ENCODE measurements at regions not wholly inside any gene's neighbourhood (a gene's known extent, or its start where the extent isn't known, plus 50 kb on each side); places are given as distances from the start of the nearest gene placed in this dataset.

DNA sequence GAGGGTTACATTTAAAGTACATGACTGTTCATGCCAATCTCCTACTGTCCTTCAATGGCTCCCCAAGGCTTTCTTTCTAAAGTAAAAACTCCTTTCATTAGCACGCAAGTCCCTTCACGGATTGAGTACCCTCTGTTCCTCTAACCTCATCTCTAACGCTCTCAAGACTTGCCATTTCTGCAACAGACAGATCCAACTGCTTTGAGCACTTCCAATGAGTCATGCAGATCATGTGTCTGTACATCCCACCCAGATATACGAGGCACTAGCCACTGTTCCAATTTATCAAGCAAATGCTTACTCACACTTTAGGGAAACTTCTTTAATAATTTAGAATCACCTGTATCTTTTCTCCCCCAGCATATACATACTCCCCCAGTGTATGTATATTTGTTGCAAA lies 332.5 kb upstream of the ZFP42 start:
- H3K36me3 ChIP-seq (ENCODE audit: low read depth) = no peaks in the 10 kb centered on the region
- H3K4me3 ChIP-seq (ENCODE audit: severe bottlenecking) = no peak overlapping the region
- DNase-seq (ENCODE audit: low spot score) = no peak
- no peak for ATAC-seq (ENCODE audit: low read depth)
- H3K27ac ChIP-seq (ENCODE audit: poor library complexity, severe bottlenecking) = no peak overlapping the region
- H3K4me1 ChIP-seq (ENCODE audit: insufficient read depth, poor library complexity, severe bottlenecking) = no peaks in the 10 kb centered on the region
- no peaks in the 10 kb centered on the region for H3K27me3 ChIP-seq (ENCODE audit: insufficient read depth, poor library complexity, severe bottlenecking)
- no peaks in the 10 kb centered on the region for H3K9me3 ChIP-seq (ENCODE audit: severe bottlenecking)
- TF ChIP-seq, protein P1, sequence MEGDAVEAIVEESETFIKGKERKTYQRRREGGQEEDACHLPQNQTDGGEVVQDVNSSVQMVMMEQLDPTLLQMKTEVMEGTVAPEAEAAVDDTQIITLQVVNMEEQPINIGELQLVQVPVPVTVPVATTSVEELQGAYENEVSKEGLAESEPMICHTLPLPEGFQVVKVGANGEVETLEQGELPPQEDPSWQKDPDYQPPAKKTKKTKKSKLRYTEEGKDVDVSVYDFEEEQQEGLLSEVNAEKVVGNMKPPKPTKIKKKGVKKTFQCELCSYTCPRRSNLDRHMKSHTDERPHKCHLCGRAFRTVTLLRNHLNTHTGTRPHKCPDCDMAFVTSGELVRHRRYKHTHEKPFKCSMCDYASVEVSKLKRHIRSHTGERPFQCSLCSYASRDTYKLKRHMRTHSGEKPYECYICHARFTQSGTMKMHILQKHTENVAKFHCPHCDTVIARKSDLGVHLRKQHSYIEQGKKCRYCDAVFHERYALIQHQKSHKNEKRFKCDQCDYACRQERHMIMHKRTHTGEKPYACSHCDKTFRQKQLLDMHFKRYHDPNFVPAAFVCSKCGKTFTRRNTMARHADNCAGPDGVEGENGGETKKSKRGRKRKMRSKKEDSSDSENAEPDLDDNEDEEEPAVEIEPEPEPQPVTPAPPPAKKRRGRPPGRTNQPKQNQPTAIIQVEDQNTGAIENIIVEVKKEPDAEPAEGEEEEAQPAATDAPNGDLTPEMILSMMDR (IDR thresholded peaks at IDR 0.05; ENCODE audit: poor library complexity, severe bottlenecking) = no peak

DNA sequence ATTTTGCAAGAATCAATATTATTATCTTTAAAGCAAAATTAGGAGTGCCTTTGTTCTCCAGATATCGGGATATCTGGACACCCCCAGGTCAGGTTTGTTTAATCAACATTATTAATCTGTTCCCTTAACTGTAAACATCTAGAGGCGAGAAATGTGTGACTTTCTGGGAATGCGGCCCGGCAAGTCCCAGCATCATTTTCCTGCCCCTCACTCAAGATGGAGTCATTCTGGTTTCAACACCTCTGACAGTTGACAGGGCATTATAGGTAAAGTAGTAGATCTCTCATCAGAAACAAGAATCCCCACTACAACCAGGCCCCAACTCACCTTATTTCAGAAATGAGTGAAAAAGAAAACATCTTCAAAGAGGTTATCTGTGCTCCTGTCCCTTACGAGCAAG lies 331.6 kb upstream of the ZFP42 start:
- H3K4me3 ChIP-seq (ENCODE audit: severe bottlenecking) = no peak overlapping the region
- ATAC-seq (ENCODE audit: low read depth) (no peak), DNase-seq (ENCODE audit: low spot score) (no peak)
- no peaks in the 10 kb centered on the region for H3K27me3 ChIP-seq (ENCODE audit: insufficient read depth, poor library complexity, severe bottlenecking)
- H3K36me3 ChIP-seq (ENCODE audit: low read depth) = no peaks in the 10 kb centered on the region
- H3K27ac ChIP-seq (ENCODE audit: poor library complexity, severe bottlenecking) = no peak overlapping the region
- H3K4me1 ChIP-seq (ENCODE audit: insufficient read depth, poor library complexity, severe bottlenecking) = no peaks in the 10 kb centered on the region
- TF ChIP-seq, protein P1 (IDR thresholded peaks at IDR 0.05; ENCODE audit: poor library complexity, severe bottlenecking) = no peak
- no peaks in the 10 kb centered on the region for H3K9me3 ChIP-seq (ENCODE audit: severe bottlenecking)

DNA sequence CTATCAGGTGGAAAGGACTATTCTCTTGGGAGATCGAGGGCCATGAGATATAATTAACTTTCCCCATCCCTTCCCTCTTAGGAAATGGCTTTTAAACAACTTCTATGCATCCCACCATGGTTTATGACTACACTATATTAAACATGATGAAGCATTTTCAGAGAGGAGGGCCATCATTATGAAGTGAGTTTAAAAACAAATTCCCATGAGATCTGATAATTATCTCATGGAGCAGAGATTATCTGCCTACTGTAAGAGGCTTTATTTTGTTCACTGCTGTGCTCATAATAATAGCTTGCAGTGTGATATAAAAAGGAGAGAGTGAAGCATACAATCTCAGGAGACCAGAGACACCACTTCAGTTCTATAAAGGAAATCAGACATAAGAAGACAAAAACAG lies 330.5 kb upstream of the ZFP42 start:
- Histone ChIP-seq H3K4me3 (ENCODE audit: severe bottlenecking) (no peak overlapping the region), H3K27ac (ENCODE audit: poor library complexity, severe bottlenecking) (no peak overlapping the region), H3K36me3 (ENCODE audit: low read depth) (no peaks in the 10 kb centered on the region), H3K4me1 (ENCODE audit: insufficient read depth, poor library complexity, severe bottlenecking) (no peaks in the 10 kb centered on the region), H3K9me3 (ENCODE audit: severe bottlenecking) (no peaks in the 10 kb centered on the region), H3K27me3 (ENCODE audit: insufficient read depth, poor library complexity, severe bottlenecking) (no peaks in the 10 kb centered on the region)
- DNase-seq (ENCODE audit: low spot score) (no peak), ATAC-seq (ENCODE audit: low read depth) (no peak)
- TF ChIP-seq, protein P1 (IDR thresholded peaks at IDR 0.05; ENCODE audit: poor library complexity, severe bottlenecking) = no peak

DNA sequence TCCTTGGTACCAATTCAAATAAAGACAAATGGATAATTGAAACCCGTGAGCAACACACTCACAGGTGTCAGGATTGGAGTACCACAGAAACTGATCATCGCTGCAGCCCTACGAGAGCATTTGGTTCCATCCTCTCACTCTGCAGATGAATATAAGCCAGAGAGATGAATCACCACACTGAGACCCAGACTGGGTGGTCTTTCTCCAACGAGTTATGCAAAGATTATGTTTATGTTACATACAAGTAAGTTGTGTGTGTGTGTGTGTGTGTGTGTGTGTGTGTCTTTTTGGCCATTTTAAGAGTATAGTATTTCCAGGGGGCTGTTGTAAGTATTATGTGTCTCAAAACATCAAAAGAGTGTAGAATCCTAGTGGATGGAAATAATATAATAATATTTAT lies 329.5 kb upstream of the ZFP42 start:
- TF ChIP-seq, protein P1 (IDR thresholded peaks at IDR 0.05; ENCODE audit: poor library complexity, severe bottlenecking) = no peak
- no peak for ATAC-seq (ENCODE audit: low read depth)
- no peak overlapping the region for H3K4me3 ChIP-seq (ENCODE audit: severe bottlenecking)
- H3K36me3 ChIP-seq (ENCODE audit: low read depth) = no peaks in the 10 kb centered on the region
- no peaks in the 10 kb centered on the region for H3K9me3 ChIP-seq (ENCODE audit: severe bottlenecking)
- DNase-seq (ENCODE audit: low spot score) = no peak
- no peak overlapping the region for H3K27ac ChIP-seq (ENCODE audit: poor library complexity, severe bottlenecking)
- H3K4me1 ChIP-seq (ENCODE audit: insufficient read depth, poor library complexity, severe bottlenecking) = no peaks in the 10 kb centered on the region
- H3K27me3 ChIP-seq (ENCODE audit: insufficient read depth, poor library complexity, severe bottlenecking) = no peaks in the 10 kb centered on the region

DNA sequence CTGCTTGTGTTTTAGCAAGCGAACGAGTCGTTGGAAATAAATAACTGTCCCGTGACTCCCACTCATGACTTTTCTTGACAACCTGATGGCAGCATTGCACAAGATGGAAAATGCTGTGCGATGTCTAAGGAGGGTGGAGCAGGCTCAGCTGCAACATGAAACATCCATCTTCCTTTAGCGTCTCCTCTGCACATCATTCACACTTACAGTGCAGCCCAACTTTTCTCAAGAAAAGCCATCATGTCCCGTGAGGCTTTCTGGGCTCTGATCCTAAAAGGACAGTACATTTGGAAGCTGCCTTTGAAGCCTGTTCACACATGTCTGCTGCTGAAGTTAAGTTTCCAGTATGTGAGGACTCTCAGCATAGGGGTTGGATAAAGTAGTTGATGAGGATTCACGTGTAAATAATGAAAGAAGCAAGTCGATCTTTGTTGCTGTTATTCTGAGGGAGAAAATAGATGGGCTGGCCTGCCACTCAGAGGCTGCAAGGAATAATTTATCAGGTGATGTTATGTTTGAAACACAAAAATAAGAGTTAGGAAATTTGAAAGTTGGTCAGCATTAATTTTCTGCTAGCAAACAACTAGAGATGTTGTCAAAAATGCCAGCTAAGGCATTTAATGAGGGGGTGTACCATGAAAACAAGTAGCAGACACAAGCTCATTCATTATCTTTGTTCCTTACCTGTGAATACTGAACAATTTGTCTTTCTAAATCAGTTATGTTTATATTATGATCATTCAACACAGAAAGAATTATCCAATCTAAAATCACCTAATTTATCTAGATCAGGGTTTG lies 328.7 kb upstream of the ZFP42 start:
- no peaks in the 10 kb centered on the region for H3K36me3 ChIP-seq (ENCODE audit: low read depth)
- no peak overlapping the region for H3K4me3 ChIP-seq (ENCODE audit: severe bottlenecking)
- no peaks in the 10 kb centered on the region for H3K9me3 ChIP-seq (ENCODE audit: severe bottlenecking)
- H3K27ac ChIP-seq (ENCODE audit: poor library complexity, severe bottlenecking) = no peak overlapping the region
- TF ChIP-seq, protein P1 (IDR thresholded peaks at IDR 0.05; ENCODE audit: poor library complexity, severe bottlenecking) = peak; percentile 17
- no peak for ATAC-seq (ENCODE audit: low read depth)
- H3K4me1 ChIP-seq (ENCODE audit: insufficient read depth, poor library complexity, severe bottlenecking) = no peaks in the 10 kb centered on the region
- DNase-seq (ENCODE audit: low spot score) = no peak
- H3K27me3 ChIP-seq (ENCODE audit: insufficient read depth, poor library complexity, severe bottlenecking) = no peaks in the 10 kb centered on the region

Data from RWPE2 (cell line).